ENCODE measurements at regions not wholly inside any gene's neighbourhood (a gene's known extent, or its start where the extent isn't known, plus 50 kb on each side); places are given as distances from the start of the nearest gene placed in this dataset.

DNA sequence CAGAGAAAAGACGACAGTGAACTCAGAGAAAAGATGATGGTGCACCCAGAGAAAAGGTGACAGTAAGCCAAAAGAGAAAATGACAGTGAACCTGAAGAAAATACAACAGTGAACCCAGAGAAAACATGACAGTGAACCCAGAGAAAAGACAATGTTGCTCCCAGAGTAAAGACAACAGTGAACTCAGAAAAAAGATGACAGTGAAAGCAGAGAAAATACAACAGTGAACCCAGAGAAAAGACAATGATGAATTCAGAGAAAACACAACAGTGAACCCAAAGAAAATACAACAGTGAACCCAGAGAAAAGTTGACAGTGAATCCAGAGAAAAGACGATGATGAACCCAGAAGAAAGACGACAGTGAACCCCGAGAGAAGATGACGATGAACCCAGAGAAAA lies 140.5 kb upstream of the MAP3K4 start:
- no peak overlapping the region for H3K4me3 Mint-ChIP-seq (ENCODE audit: low read depth, unreplicated experiment)
- DNase-seq = no peak
- TF ChIP-seq, protein P1, sequence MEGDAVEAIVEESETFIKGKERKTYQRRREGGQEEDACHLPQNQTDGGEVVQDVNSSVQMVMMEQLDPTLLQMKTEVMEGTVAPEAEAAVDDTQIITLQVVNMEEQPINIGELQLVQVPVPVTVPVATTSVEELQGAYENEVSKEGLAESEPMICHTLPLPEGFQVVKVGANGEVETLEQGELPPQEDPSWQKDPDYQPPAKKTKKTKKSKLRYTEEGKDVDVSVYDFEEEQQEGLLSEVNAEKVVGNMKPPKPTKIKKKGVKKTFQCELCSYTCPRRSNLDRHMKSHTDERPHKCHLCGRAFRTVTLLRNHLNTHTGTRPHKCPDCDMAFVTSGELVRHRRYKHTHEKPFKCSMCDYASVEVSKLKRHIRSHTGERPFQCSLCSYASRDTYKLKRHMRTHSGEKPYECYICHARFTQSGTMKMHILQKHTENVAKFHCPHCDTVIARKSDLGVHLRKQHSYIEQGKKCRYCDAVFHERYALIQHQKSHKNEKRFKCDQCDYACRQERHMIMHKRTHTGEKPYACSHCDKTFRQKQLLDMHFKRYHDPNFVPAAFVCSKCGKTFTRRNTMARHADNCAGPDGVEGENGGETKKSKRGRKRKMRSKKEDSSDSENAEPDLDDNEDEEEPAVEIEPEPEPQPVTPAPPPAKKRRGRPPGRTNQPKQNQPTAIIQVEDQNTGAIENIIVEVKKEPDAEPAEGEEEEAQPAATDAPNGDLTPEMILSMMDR (IDR thresholded peaks at IDR 0.05; ENCODE audit: unreplicated experiment) = no peak
- no peaks in the 10 kb centered on the region for H3K9me3 Mint-ChIP-seq (ENCODE audit: low read depth, unreplicated experiment)
- H3K4me1 Mint-ChIP-seq (ENCODE audit: low read depth, unreplicated experiment) = no peaks in the 10 kb centered on the region
- H3K36me3 Mint-ChIP-seq (ENCODE audit: insufficient read depth, unreplicated experiment) = no peaks in the 10 kb centered on the region
- CTCF ChIA-PET = no interaction called here
- no TSS peak for BruUV-seq (replicated peaks)
- intact Hi-C loops (cut with micrococcal nuclease; ENCODE audit: unreplicated experiment) = no loop called here
- no peak overlapping the region for H3K27ac Mint-ChIP-seq (ENCODE audit: unreplicated experiment)
- no peaks in the 10 kb centered on the region for H3K27me3 Mint-ChIP-seq (ENCODE audit: unreplicated experiment)

DNA sequence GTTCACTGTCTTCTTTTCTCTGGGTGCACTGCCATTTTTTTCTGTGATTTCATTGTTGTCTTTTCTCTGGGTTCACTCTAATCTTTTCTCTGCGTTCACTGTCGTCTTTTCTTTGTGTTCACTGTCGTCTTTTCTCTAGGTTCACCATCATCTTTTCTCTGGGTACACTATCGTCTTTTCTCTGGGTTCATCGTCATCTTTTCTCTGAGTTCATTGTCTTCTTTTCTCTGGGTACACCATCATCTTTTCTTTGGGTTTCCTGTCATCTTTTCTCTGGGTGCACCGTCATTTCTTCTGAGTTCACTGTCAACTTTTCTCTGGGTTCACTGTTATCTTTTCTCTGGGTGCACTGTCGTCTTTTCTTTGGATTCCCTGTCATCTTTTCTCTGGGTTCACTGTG lies 137.6 kb upstream of the MAP3K4 start:
- Mint-ChIP-seq H3K27me3 (ENCODE audit: unreplicated experiment) (no peaks in the 10 kb centered on the region), H3K4me3 (ENCODE audit: low read depth, unreplicated experiment) (no peak overlapping the region), H3K9me3 (ENCODE audit: low read depth, unreplicated experiment) (no peaks in the 10 kb centered on the region), H3K27ac (ENCODE audit: unreplicated experiment) (no peak overlapping the region), H3K36me3 (ENCODE audit: insufficient read depth, unreplicated experiment) (no peaks in the 10 kb centered on the region), H3K4me1 (ENCODE audit: low read depth, unreplicated experiment) (no peaks in the 10 kb centered on the region)
- BruUV-seq (replicated peaks) = no TSS peak
- no peak for DNase-seq
- intact Hi-C loops (cut with micrococcal nuclease; ENCODE audit: unreplicated experiment) = no loop called here
- CTCF ChIA-PET = no interaction called here
- TF ChIP-seq, protein P1 (IDR thresholded peaks at IDR 0.05; ENCODE audit: unreplicated experiment) = no peak

DNA sequence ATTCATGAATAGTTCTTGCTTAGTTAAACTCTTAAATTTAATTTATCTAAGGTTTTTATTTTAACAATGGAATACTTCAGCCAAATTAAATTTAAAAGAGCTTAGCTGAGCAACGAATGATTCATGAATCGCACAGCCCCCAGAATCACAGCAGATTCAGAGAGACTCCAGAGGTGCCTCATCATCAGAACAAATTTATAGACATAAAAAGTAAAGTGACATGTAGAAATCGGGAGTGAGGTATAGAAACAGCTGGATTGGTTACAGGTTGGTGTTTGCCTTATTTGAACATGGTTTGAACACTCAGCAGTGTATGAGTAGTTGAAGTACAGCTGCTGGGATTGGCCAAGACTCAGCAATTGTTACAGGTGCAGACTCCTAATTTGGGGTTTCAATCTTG lies 132.7 kb upstream of the MAP3K4 start:
- intact Hi-C loops (cut with micrococcal nuclease; ENCODE audit: unreplicated experiment) = no loop called here
- Mint-ChIP-seq H3K9me3 (ENCODE audit: low read depth, unreplicated experiment) (no peaks in the 10 kb centered on the region), H3K4me3 (ENCODE audit: low read depth, unreplicated experiment) (no peak overlapping the region), H3K36me3 (ENCODE audit: insufficient read depth, unreplicated experiment) (no peaks in the 10 kb centered on the region), H3K27me3 (ENCODE audit: unreplicated experiment) (no peaks in the 10 kb centered on the region), H3K4me1 (ENCODE audit: low read depth, unreplicated experiment) (no peaks in the 10 kb centered on the region), H3K27ac (ENCODE audit: unreplicated experiment) (no peak overlapping the region)
- CTCF ChIA-PET = no interaction called here
- DNase-seq = no peak
- no TSS peak for BruUV-seq (replicated peaks)
- TF ChIP-seq, protein P1 (IDR thresholded peaks at IDR 0.05; ENCODE audit: unreplicated experiment) = no peak

DNA sequence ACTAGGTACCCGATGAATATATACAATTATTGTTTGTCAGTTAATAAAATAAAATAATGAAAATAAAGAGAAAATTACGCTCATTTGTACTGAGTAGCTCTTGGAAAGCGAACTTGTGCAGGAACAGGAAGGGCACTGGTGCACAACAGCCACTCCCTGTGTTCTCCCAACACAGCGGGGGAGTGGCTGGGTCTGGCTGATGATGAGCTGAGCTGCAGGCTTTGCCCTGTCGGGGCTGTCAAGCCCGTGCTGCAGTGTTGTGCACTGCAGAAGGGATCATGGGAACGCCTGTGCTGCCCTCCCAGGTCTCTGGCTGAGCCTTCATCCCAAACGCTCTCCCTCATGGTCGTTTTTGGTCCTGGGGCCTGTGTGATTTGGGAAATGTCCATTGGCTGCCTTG lies 131.7 kb upstream of the MAP3K4 start:
- Mint-ChIP-seq H3K27me3 (ENCODE audit: unreplicated experiment) (no peaks in the 10 kb centered on the region), H3K9me3 (ENCODE audit: low read depth, unreplicated experiment) (no peaks in the 10 kb centered on the region), H3K27ac (ENCODE audit: unreplicated experiment) (no peak overlapping the region), H3K4me1 (ENCODE audit: low read depth, unreplicated experiment) (no peaks in the 10 kb centered on the region), H3K36me3 (ENCODE audit: insufficient read depth, unreplicated experiment) (no peaks in the 10 kb centered on the region), H3K4me3 (ENCODE audit: low read depth, unreplicated experiment) (no peak overlapping the region)
- intact Hi-C loops (cut with micrococcal nuclease; ENCODE audit: unreplicated experiment) = no loop called here
- DNase-seq = no peak
- CTCF ChIA-PET = no interaction called here
- TF ChIP-seq, protein P1 (IDR thresholded peaks at IDR 0.05; ENCODE audit: unreplicated experiment) = no peak
- no TSS peak for BruUV-seq (replicated peaks)

DNA sequence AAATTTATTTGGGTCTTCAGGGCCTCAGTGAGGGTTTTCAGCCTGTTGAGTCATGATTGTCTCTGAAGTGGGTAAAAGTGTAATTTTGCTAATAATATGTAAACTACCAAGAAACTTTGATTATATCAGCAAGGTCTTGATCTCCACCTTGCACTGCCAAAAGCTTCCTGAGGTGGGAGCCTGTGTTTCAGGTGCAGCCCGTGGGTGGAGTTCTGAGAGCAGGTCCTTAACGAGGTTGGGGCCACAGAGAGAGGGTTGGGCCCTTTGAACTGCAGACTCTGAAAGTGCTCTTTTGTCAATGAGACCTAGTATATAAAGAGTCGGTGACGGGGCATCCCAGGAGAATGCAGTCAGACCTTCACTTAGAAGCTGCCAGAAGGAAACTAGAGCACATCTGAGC lies 129.7 kb upstream of the MAP3K4 start:
- BruUV-seq (replicated peaks) = no TSS peak
- Mint-ChIP-seq H3K4me1 (ENCODE audit: low read depth, unreplicated experiment) (no peaks in the 10 kb centered on the region), H3K36me3 (ENCODE audit: insufficient read depth, unreplicated experiment) (no peaks in the 10 kb centered on the region), H3K27ac (ENCODE audit: unreplicated experiment) (no peak overlapping the region), H3K4me3 (ENCODE audit: low read depth, unreplicated experiment) (no peak overlapping the region), H3K27me3 (ENCODE audit: unreplicated experiment) (no peaks in the 10 kb centered on the region), H3K9me3 (ENCODE audit: low read depth, unreplicated experiment) (no peaks in the 10 kb centered on the region)
- TF ChIP-seq, protein P1 (IDR thresholded peaks at IDR 0.05; ENCODE audit: unreplicated experiment) = no peak
- no peak for DNase-seq
- CTCF ChIA-PET = no interaction called here
- intact Hi-C loops (cut with micrococcal nuclease; ENCODE audit: unreplicated experiment) = no loop called here
